ENCODE measurements at regions not wholly inside any gene's neighbourhood (a gene's known extent, or its start where the extent isn't known, plus 50 kb on each side); places are given as distances from the start of the nearest gene placed in this dataset.

GRCh38 chr20:39376788-39377187 lies 414.6 kb downstream of the DHX35 start:
- no peaks in the 10 kb centered on the region for H3K36me3 ChIP-seq (ENCODE audit: control insufficient read depth, insufficient read depth, low read length)
- H3K4me1 ChIP-seq (ENCODE audit: control insufficient read depth, insufficient read depth, low read length) = no peaks in the 10 kb centered on the region
- no peaks in the 10 kb centered on the region for H3K27me3 ChIP-seq (ENCODE audit: control insufficient read depth, insufficient read depth, low read length)
- no peak overlapping the region for H3K4me3 ChIP-seq (ENCODE audit: low read depth, low read length)
- H3K9ac ChIP-seq (ENCODE audit: low read depth, low read length) = no peak overlapping the region
- H3K9me3 ChIP-seq (ENCODE audit: control insufficient read depth, insufficient read depth, low read length) = no peaks in the 10 kb centered on the region

- no peaks in the 10 kb centered on the region for H3K9me3 ChIP-seq (ENCODE audit: control insufficient read depth, insufficient read depth, low read length)
- no peaks in the 10 kb centered on the region for H3K27me3 ChIP-seq (ENCODE audit: control insufficient read depth, insufficient read depth, low read length)
- no peaks in the 10 kb centered on the region for H3K4me1 ChIP-seq (ENCODE audit: control insufficient read depth, insufficient read depth, low read length)
- no peak overlapping the region for H3K9ac ChIP-seq (ENCODE audit: low read depth, low read length)
- peaks cover 2% of the 10 kb centered on the region for H3K36me3 ChIP-seq (ENCODE audit: control insufficient read depth, insufficient read depth, low read length)
- no peak overlapping the region for H3K4me3 ChIP-seq (ENCODE audit: low read depth, low read length)
Observed at GRCh38 chr20:39364320-39364719, 402.2 kb downstream of the DHX35 start.

GRCh38 chr20:39359981-39360620 lies 398.0 kb downstream of the DHX35 start:
- no peaks in the 10 kb centered on the region for H3K9me3 ChIP-seq (ENCODE audit: control insufficient read depth, insufficient read depth, low read length)
- no peak overlapping the region for H3K4me3 ChIP-seq (ENCODE audit: low read depth, low read length)
- H3K27me3 ChIP-seq (ENCODE audit: control insufficient read depth, insufficient read depth, low read length) = no peaks in the 10 kb centered on the region
- no peak overlapping the region for H3K9ac ChIP-seq (ENCODE audit: low read depth, low read length)
- no peaks in the 10 kb centered on the region for H3K36me3 ChIP-seq (ENCODE audit: control insufficient read depth, insufficient read depth, low read length)
- H3K4me1 ChIP-seq (ENCODE audit: control insufficient read depth, insufficient read depth, low read length) = no peaks in the 10 kb centered on the region

- no peaks in the 10 kb centered on the region for H3K4me1 ChIP-seq (ENCODE audit: control insufficient read depth, insufficient read depth, low read length)
- no peak overlapping the region for H3K4me3 ChIP-seq (ENCODE audit: low read depth, low read length)
- no peaks in the 10 kb centered on the region for H3K9me3 ChIP-seq (ENCODE audit: control insufficient read depth, insufficient read depth, low read length)
- no peaks in the 10 kb centered on the region for H3K27me3 ChIP-seq (ENCODE audit: control insufficient read depth, insufficient read depth, low read length)
- H3K9ac ChIP-seq (ENCODE audit: low read depth, low read length) = no peak overlapping the region
- H3K36me3 ChIP-seq (ENCODE audit: control insufficient read depth, insufficient read depth, low read length) = no peaks in the 10 kb centered on the region
Observed at GRCh38 chr20:39358052-39358451, 395.9 kb downstream of the DHX35 start.

- Histone ChIP-seq H3K9ac (ENCODE audit: low read depth, low read length) (no peak overlapping the region), H3K27me3 (ENCODE audit: control insufficient read depth, insufficient read depth, low read length) (no peaks in the 10 kb centered on the region), H3K4me3 (ENCODE audit: low read depth, low read length) (no peak overlapping the region), H3K9me3 (ENCODE audit: control insufficient read depth, insufficient read depth, low read length) (no peaks in the 10 kb centered on the region), H3K4me1 (ENCODE audit: control insufficient read depth, insufficient read depth, low read length) (no peaks in the 10 kb centered on the region), H3K36me3 (ENCODE audit: control insufficient read depth, insufficient read depth, low read length) (no peaks in the 10 kb centered on the region)
Observed at GRCh38 chr20:39356908-39357307, 394.8 kb downstream of the DHX35 start.

GRCh38 chr20:39349240-39349639 lies 387.1 kb downstream of the DHX35 start:
- no peak overlapping the region for H3K4me3 ChIP-seq (ENCODE audit: low read depth, low read length)
- no peaks in the 10 kb centered on the region for H3K27me3 ChIP-seq (ENCODE audit: control insufficient read depth, insufficient read depth, low read length)
- H3K9ac ChIP-seq (ENCODE audit: low read depth, low read length) = no peak overlapping the region
- no peaks in the 10 kb centered on the region for H3K4me1 ChIP-seq (ENCODE audit: control insufficient read depth, insufficient read depth, low read length)
- H3K9me3 ChIP-seq (ENCODE audit: control insufficient read depth, insufficient read depth, low read length) = no peaks in the 10 kb centered on the region
- no peaks in the 10 kb centered on the region for H3K36me3 ChIP-seq (ENCODE audit: control insufficient read depth, insufficient read depth, low read length)

GRCh38 chr20:39347626-39348025 lies 385.5 kb downstream of the DHX35 start:
- H3K36me3 ChIP-seq (ENCODE audit: control insufficient read depth, insufficient read depth, low read length) = no peaks in the 10 kb centered on the region
- no peaks in the 10 kb centered on the region for H3K9me3 ChIP-seq (ENCODE audit: control insufficient read depth, insufficient read depth, low read length)
- H3K4me1 ChIP-seq (ENCODE audit: control insufficient read depth, insufficient read depth, low read length) = no peaks in the 10 kb centered on the region
- no peak overlapping the region for H3K9ac ChIP-seq (ENCODE audit: low read depth, low read length)
- H3K4me3 ChIP-seq (ENCODE audit: low read depth, low read length) = no peak overlapping the region
- no peaks in the 10 kb centered on the region for H3K27me3 ChIP-seq (ENCODE audit: control insufficient read depth, insufficient read depth, low read length)

GRCh38 chr20:39342463-39342862 lies 380.3 kb downstream of the DHX35 start:
- no peaks in the 10 kb centered on the region for H3K27me3 ChIP-seq (ENCODE audit: control insufficient read depth, insufficient read depth, low read length)
- no peaks in the 10 kb centered on the region for H3K36me3 ChIP-seq (ENCODE audit: control insufficient read depth, insufficient read depth, low read length)
- no peaks in the 10 kb centered on the region for H3K4me1 ChIP-seq (ENCODE audit: control insufficient read depth, insufficient read depth, low read length)
- H3K9ac ChIP-seq (ENCODE audit: low read depth, low read length) = no peak overlapping the region
- no peaks in the 10 kb centered on the region for H3K9me3 ChIP-seq (ENCODE audit: control insufficient read depth, insufficient read depth, low read length)
- H3K4me3 ChIP-seq (ENCODE audit: low read depth, low read length) = no peak overlapping the region

GRCh38 chr20:39338469-39339376 lies 376.6 kb downstream of the DHX35 start:
- Histone ChIP-seq H3K4me3 (ENCODE audit: low read depth, low read length) (no peak overlapping the region), H3K27me3 (ENCODE audit: control insufficient read depth, insufficient read depth, low read length) (no peaks in the 10 kb centered on the region), H3K36me3 (ENCODE audit: control insufficient read depth, insufficient read depth, low read length) (no peaks in the 10 kb centered on the region), H3K9ac (ENCODE audit: low read depth, low read length) (no peak overlapping the region), H3K9me3 (ENCODE audit: control insufficient read depth, insufficient read depth, low read length) (no peaks in the 10 kb centered on the region), H3K4me1 (ENCODE audit: control insufficient read depth, insufficient read depth, low read length) (no peaks in the 10 kb centered on the region)

- Histone ChIP-seq H3K9me3 (ENCODE audit: control insufficient read depth, insufficient read depth, low read length) (no peaks in the 10 kb centered on the region), H3K9ac (ENCODE audit: low read depth, low read length) (no peak overlapping the region), H3K4me1 (ENCODE audit: control insufficient read depth, insufficient read depth, low read length) (no peaks in the 10 kb centered on the region), H3K4me3 (ENCODE audit: low read depth, low read length) (no peak overlapping the region), H3K27me3 (ENCODE audit: control insufficient read depth, insufficient read depth, low read length) (no peaks in the 10 kb centered on the region), H3K36me3 (ENCODE audit: control insufficient read depth, insufficient read depth, low read length) (no peaks in the 10 kb centered on the region)
Observed at GRCh38 chr20:39333211-39333610, 371.1 kb downstream of the DHX35 start.

- Histone ChIP-seq H3K4me1 (ENCODE audit: control insufficient read depth, insufficient read depth, low read length) (no peaks in the 10 kb centered on the region), H3K36me3 (ENCODE audit: control insufficient read depth, insufficient read depth, low read length) (no peaks in the 10 kb centered on the region), H3K4me3 (ENCODE audit: low read depth, low read length) (no peak overlapping the region), H3K27me3 (ENCODE audit: control insufficient read depth, insufficient read depth, low read length) (no peaks in the 10 kb centered on the region), H3K9ac (ENCODE audit: low read depth, low read length) (no peak overlapping the region), H3K9me3 (ENCODE audit: control insufficient read depth, insufficient read depth, low read length) (no peaks in the 10 kb centered on the region)
Observed at GRCh38 chr20:39328347-39328746, 366.2 kb downstream of the DHX35 start.

GRCh38 chr20:39326050-39326449 lies 363.9 kb downstream of the DHX35 start:
- Histone ChIP-seq H3K27me3 (ENCODE audit: control insufficient read depth, insufficient read depth, low read length) (no peaks in the 10 kb centered on the region), H3K9ac (ENCODE audit: low read depth, low read length) (no peak overlapping the region), H3K9me3 (ENCODE audit: control insufficient read depth, insufficient read depth, low read length) (no peaks in the 10 kb centered on the region), H3K36me3 (ENCODE audit: control insufficient read depth, insufficient read depth, low read length) (no peaks in the 10 kb centered on the region), H3K4me1 (ENCODE audit: control insufficient read depth, insufficient read depth, low read length) (no peaks in the 10 kb centered on the region), H3K4me3 (ENCODE audit: low read depth, low read length) (no peak overlapping the region)
